Stimulated activated CD4-positive, alpha-beta T cell treated with anti-CD3 and anti-CD28 coated beads, Interleukin-4, amount 100 ng/mL, for 48 hours (primary cell): ENCODE measurements at regions not wholly inside any gene's neighbourhood (a gene's known extent, or its start where the extent isn't known, plus 50 kb on each side); places are given as distances from the start of the nearest gene placed in this dataset.
"Not testable (repeated sequence)": the region's sequence is repeated elsewhere in the genome, so short reads cannot be mapped to it uniquely, and the experiment has no call there.

Experiments used
- DNase-seq, 2 donors: peaks; one replicate each; pipeline ENCODE4 v3.0.0-alpha.2; 2020; ENCODE audit warnings: low read depth in 2 of 2

DNA sequence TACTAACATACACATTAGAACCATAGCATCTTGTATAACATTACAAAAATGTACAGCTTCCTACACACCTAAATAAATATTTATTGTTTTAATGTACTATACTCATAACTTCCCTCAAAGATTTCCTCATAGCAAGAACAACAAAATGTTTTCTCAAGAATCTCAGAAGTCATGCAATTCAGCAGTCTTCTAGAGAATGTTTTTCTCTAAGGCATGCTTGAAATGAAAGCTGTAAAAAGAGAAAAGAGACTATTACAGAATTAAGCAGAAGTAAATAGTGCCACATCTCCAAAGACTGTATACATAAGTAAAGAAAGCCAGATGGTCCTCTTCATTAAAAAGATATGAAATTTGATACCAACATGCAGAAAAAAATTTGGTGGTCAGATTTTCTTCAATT, 672.2 kb downstream of the EPM2A start:
- no peak for DNase-seq

DNA sequence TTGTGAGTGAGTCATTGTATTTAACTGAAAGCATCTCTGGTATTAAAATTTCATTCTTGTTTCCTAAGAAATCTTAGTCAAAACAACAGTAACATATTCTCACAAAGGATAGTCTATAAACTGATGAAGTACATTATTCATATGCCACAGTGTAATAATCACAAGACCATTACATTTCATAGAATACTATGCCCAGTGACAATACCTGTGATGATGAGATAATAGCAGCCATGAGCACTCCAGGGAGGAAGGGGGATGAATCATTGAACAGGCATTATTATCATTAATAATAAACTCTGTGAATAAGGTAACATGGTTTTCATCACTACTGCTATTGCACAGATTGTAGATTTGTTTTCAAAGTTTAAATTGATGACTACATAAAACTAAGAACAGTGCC, 667.9 kb downstream of the EPM2A start:
- no peak for DNase-seq

DNA sequence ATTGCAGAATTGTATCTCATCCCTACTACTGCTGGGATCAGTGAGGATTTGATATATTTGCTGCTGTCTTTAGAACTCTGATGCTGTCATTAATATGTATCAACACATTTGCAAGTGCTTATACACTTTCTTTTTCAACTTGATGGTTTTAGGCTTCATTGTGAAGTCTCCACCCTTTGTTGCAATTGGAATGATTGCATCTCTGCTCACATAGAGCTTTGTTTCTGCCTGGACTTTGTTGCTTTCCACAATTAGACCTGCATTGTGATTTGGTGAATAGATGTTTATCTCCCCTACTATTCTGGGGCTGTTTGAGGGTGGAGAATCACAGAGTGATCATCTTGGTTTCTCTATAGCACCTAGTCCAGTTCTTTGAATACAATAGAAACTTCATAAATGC, 666.7 kb downstream of the EPM2A start:
- DNase-seq: no peak

DNA sequence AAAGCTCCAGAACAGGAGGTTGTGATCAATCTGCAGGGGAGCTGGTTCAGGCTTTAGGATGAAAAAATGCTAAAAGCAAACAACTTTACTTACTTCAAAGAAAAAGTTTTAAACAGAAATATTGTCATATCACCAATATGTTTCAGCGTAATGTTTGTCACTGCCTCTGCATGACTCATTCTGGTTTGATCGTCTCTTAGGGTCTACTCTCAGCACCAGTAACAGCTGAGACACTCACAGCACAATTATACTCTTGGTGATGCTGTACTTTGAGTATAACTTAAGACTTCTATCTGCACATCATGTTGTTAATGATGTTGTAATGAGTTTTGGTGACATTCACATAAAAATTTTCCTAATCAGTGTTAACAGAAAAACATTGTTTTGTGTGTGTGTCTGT, 665.4 kb downstream of the EPM2A start:
- no peak for DNase-seq

DNA sequence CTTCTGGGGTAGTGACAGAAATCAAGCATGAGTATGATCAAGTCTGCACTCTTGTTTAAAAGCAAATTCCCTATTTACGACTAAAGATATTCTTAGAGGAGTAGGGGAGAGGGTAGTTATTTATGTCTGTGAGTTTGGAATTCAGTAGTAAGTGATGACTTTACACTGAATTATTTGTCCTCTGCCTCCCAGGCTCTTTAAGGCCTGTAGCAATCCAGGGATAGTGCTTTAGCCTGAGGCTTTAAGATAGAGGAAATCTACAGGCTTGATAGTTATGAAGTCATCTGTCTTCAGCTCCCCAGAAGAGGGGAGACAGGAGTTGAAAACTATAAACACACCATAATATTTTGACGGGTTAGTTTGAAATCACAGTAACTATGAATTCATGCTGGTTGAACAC, 664.5 kb downstream of the EPM2A start:
- DNase-seq: no peak

DNA sequence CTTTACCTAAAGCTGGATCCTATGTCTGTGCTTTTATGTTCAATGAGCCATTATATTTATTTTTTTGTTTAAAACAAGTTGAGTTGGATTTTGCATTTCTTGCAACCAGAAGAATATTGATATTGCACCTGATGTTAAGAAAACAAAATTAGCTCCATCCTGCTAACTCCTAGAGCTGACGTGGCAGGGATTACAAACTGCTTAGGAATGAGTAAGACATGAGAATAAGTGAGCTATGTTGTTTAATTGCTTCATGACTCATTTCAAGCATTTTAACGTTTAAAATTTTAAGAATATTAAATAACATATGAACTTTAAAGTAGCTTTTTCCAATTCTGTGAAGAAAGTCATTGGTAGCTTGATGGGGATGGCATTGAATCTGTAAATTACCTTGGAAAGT, 663.5 kb downstream of the EPM2A start:
- DNase-seq: no peak

DNA sequence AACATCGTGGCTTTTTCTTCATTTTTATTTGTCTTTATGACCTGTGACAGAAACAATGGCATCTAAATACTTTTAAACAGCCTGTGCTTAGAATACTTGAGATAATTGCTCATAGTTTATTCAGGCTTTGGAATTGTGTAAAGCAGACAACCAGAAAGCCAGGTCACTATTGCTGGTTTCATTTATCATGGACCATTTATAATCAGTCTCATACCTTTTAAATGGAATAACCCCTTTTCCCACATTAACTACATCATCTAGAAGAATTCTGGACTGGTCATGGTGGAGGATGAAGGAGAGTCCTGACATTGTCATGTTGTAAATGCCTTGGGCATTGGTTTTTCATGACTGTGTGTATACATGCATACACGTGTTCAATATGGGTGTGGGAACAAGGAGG, 661.5 kb downstream of the EPM2A start:
- DNase-seq: no peak

DNA sequence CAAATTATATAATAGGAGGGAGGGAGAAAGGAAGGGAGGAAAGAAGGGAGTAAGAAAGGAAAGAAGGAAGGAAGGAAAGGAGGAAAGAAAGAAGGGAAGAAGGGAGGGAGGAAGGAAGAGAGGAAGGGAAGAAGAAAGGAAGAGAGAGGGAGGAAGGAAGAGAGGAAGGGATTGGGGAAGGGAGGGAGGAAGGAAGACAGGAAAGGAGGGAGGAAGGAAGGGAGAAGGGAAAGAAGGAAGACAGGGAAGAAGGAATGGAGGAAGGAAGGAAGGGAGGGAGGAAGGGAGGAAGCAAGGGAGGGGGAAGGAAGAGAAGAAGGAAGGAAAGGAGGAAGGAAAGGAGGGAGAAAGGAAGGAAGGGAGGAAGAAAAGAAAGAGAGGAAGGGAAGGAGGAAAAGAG, 660.5 kb downstream of the EPM2A start:
- no peak for DNase-seq

DNA sequence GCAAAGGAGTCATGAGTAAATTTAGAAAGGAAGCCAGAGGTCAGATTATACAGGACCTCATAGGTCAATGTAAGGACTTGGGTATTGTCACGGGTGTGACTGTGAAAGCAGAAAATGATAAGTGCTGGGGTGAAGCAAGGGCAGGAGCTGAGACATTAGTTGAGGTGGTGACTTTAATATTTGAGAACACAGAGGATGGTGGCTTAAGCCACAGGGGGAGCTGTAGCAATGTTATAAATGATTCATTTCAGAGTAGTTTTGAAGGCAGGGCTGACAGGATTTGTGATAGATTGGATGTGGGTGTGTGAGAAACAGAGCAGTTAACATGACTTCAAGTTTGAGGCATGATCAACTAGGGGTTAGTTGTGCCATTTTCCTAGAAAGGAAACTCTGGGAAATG, 659.9 kb downstream of the EPM2A start:
- DNase-seq: no peak

DNA sequence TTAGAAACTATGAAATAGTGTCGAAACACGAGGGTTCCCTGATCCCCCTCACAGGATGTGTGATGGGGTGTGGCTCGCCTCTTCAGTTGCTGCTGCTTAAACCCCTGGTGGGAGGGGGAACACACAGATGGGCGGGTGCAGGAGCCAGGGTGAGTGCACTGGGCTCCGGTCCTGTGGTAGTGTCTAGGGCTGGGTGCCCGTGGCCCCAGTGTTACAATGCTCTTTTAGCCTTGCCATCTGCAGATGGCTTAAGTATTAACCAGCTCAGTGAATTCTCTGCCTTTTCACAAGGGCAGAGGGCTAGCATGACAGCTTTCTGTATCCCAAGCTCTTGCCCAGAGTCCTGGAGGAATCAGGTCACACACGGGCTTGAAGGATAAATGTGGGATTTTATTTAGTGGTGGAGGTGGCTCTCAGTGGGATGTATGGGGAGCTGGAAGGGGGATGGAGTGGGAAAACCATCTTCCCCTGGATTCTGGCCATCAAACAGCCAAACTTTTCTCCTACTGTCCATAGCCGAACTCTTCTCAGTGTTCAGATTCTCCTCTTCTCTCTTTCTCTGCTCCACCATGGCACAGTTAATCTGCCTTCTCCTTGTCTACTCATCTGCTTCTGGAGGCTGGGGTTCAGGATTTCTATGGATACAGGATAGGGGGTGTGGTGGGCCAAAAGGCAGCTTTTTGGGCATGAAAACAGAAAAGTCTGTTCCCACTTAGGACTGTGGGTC, 659.0 kb downstream of the EPM2A start:
- DNase-seq: no peak

DNA sequence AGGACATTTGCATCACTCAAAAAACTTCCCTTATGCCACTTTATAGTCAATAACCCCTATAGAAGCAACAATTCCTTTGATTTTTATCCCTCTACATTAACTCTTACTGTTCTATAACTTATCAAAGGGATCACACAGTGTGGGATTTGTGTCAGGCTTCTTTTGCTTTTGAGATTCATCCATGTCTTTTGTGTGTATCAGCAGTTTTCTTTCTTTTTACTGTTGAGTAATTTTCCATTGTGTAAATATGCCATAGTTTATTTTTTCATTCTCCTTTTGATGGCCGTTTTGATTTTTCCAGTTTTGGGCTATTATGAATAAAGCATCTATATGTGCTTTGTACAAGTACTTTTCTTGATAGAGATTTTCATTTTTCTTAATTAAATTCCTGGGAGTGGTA, 657.9 kb downstream of the EPM2A start:
- DNase-seq: no peak

DNA sequence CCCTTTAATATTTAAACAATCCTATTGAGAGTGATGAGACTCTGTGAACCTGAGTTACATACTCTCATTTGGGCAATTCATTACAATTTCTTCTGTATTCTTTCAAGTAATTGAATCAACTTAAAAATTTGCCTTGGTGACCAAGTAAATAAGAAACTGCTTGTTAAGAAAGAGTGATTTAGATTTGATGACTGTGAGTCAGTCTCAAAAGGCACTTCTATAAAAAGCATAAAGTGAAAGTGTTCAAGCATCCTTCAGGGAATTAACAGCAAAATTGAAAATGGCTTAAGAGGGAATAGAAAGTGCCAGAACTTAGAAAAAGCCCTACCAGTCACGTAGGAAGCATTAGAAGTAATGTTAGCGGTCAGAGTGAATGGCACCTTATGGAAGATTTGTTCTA, 654.7 kb downstream of the EPM2A start:
- DNase-seq: no peak

DNA sequence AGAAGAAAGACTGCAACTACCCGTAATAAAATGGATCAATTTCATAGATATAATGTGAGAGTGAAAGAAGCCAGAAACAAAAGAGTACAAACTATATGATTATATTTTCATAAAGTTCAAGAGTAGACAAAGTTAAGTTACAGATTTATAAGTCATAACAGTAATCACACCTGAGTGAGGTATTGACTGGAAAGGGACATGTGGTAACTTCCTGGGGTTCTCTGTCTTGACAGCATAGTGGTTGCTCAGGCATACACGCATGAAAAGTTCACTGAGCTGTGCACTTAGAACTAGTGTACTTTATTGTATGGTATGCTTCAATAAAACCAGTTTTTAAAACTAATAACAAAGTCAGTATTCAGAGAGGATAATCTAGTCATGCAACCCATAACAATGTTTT, 653.6 kb downstream of the EPM2A start:
- DNase-seq: no peak

DNA sequence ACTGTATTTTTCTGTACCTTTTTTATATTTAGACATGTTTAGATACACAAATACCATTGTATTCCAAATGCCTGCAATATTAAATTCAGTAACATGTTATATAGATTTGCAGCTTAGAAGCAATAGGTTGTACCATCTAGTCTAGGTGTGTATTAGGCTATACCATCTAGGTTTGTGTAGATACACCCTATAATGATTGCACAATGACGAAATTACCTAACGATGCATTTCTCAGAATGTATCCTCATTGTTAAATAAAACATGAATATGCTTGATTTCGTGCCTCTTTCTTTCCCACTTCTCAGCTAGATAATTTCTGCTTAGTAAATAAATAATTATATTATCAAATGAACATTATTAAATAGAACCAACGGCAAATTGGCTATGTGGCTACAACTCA, 653.0 kb downstream of the EPM2A start:
- DNase-seq: no peak

DNA sequence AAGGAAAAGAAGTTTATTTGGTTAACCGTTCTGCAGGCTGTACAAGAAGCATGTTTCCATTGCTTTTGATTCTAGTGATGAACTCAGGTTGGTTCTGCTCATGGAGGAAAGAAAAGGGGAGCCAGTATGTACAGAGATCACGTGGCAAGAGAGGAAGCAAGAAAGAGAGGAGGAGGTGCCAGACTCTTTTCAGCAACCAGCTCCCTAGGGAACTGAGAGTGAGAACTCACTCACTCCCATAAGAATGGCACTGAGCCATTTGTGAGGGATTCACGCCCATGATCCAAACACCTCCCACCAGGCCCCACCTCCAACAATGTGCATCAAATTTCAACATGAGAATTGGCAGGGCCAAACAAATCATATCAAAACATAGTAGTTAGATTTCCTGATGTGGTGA, 649.1 kb downstream of the EPM2A start:
- DNase-seq: no peak

DNA sequence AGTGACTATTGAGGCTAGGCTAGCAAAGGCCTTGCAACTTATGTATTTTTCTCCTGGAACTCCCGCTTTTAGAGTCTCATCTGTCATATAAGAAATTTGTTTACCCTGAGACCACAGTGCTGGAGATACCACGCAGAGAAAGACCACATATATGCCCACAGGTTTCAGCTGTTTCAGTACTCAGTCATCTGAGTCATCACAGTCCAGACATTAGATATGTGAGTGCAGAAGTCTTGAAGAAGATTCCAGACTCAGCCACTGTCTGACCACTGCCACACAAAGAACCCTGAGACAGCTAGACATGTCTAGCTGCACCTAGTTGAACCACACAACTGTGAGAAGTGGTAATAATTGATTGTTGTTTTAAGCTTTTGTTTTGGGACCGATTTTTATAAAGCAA, 648.3 kb downstream of the EPM2A start:
- no peak for DNase-seq

DNA sequence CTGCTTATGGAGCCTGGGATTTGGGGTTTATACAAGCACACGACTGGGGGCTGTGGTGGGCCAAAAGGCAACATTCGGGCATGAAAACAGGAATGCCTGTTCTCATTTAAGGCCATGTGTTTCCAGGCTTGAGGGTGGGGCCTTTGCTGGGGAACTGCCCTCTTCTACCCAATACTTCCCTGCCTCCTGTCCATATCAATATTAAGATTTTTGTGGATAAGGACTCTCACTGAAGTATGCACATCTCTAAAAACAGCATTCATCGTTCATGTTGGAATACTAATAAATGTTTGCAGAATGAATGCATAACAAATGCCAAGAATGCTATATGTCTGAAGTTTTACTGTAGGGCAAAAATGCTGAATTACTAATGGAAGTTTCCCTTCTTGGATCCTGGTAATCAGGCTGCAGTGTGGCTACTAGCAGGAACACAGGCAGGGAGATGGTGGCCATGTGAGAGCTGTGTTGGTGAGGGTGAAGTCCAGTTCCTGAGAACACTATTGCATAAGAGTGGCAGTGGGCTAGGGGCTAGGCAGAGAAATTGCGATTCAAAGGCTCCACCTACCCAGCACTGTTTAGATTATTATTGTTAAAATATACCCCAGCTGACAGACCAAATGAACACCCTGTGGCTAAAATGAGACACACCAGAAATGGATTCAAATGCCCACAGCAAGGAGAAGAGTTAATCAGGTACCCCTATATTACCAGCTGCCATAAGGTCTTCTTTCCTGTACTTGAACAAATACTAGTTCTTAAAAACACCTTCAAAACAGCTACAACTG, 644.3 kb downstream of the EPM2A start:
- DNase-seq: no peak

DNA sequence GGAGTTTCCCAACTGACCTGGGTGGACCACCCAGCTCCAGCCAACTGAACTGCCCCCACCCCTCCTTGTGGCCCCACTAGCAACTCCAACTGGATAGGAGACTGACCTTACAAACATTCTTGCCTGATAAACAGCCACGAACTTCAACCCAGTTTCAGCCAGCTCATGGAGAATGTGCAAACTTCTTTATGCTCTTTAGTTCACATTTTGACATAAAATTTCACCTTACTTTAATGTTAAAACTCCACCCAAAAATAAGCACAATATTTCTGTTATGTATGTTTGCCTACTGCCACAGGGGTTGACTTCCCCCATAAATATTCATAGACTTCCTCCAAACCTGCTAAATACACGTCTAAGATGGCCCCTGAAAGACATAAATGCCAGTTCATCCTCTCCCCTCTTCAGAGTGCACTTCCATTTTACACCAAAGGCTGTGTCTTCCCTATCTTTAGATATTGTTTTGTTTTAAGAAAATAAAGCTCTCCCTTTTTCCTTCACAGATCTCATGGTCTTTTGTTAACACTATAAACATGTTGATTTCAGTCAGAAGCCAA, 643.7 kb downstream of the EPM2A start:
- no peak for DNase-seq

DNA sequence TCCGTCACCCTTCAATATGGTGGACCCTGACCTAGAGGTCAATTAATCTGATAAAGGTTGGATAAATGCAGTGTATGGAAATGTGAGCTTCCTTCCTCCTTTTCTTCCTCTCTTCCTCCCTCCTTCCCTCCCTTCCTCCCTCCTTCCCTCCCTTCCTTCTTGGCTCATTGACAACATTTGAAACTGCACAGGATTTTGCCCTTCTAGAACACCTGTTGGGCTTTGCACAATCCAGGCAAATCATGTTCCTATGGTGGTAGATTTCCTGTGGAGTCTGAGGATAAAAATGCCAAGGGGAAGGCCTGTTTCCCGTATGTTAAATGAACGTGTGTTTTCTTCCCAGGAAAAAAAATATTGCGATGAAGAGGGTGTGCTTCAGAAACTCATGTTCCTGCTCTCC, 642.8 kb downstream of the EPM2A start:
- DNase-seq: no peak

DNA sequence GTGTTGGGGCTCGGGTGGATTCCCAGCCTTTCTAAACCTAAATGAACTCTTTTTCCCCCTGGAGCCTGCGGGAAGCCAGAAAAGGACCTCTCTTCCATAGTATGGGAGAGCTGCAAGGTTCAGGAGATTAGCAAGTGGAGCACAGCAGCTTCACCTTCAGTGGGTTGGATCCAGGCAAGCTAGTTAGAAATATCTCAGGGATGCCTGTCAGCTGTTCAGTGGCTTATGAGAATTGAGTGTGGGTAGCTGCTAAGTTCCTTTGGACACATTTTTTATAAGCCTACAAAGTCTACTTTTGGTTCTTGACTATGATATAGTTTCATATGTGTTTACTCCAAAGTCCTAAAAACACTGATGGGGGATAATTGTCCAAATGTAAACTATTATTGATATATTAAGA, 642.1 kb downstream of the EPM2A start:
- no peak for DNase-seq

DNA sequence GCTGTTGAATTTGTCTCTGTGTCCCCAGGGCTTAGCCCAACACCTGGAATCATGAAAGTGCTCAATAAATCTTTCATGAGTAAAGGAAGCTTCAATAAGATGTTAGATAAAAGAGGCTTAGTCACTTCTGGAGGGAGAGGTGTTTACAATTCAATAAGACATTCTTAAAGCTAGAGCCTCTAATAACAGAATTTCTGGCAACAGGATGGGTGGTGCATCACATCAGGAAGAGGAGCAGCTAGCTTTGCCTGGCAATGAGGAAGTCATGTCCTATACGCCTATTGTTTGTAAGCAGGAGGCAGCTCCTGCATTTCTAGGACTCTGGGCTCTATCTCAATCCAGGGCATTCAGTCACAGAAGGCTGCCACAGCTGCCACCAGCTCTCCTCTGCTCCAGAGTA, 638.5 kb downstream of the EPM2A start:
- DNase-seq: no peak

DNA sequence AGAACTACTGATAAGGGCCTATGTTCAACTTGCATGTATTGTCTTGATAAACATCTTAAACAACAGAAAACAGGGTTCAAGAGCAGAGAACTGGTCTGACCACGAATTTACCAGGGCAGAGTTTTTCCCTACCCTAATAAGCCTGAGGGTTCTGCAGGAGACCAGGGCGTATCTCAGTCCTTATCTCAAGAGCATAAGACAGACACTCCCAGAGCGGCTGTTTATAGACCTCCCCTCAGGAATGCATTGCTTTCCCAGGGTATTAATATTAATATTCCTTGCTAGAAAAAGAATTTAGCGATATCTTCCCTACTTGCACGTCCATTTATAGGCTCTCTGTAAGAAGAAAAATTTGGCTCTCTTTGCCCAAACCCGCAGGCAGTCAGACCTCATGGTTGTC, 637.2 kb downstream of the EPM2A start:
- not testable (repeated sequence) for DNase-seq

DNA sequence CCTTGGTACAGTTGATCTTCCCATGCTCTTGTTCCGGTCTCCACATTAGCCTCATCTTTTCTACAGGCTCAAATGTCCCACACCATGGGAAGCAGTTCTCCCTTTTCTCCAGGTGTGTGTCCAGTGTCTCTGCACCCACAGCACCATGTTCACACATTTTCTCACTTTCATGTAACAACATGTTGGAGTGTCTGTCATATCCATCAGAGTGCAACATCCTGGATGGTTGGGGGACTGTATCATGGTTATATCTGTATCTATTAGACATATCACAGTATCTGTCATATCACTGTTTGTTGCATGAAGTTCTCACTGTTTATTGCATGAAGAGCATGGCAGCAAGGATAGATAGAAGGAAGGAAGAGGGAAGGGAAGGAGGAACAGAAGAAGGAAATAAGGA, 635.6 kb downstream of the EPM2A start:
- no peak for DNase-seq
